HEK293T (cell line): ENCODE measurements at regions not wholly inside any gene's neighbourhood (a gene's known extent, or its start where the extent isn't known, plus 50 kb on each side); places are given as distances from the start of the nearest gene placed in this dataset.
A peak's percentile ranks its signal among the peaks of the same experiment; 100 is the strongest.

ENCODE experiments used
- BHLHE40 ChIP-seq: fragments of 450-650 bp; IDR thresholded peaks from 2 replicates; pipeline ENCODE4 v1.6.1; 2016; ENCODE audit warnings: mild to moderate bottlenecking, moderate library complexity, borderline replicate concordance
- FOXA1 ChIP-seq: fragments of 450-650 bp; IDR thresholded peaks from 2 replicates; pipeline ENCODE4 v1.6.1; 2016; ENCODE audit warnings: mild to moderate bottlenecking
- FOXK2 ChIP-seq: fragments of 450-650 bp; IDR thresholded peaks from 2 replicates; pipeline ENCODE4 v1.6.1; 2016; ENCODE audit warnings: mild to moderate bottlenecking
- FOXM1 ChIP-seq: fragments of 450-650 bp; IDR thresholded peaks from 2 replicates; pipeline ENCODE4 v1.6.1; 2017; ENCODE audit warnings: mild to moderate bottlenecking, borderline replicate concordance
- HDGF ChIP-seq: fragments of 450-650 bp; IDR thresholded peaks from 2 replicates; pipeline ENCODE4 v1.6.1; 2017; ENCODE audit warnings: antibody characterized with exemption, borderline replicate concordance
- L3MBTL2 ChIP-seq: fragments of 450-650 bp; conservative IDR thresholded peaks from 2 replicates; pipeline ENCODE4 v1.6.1; 2016; ENCODE audit warnings: mild to moderate bottlenecking
- NFRKB ChIP-seq: fragments of 450-650 bp; IDR thresholded peaks from 2 replicates; pipeline ENCODE4 v1.6.1; 2016; ENCODE audit warnings: mild to moderate bottlenecking, moderate library complexity
- PKNOX1 ChIP-seq: fragments of 450-650 bp; IDR thresholded peaks from 2 replicates; pipeline ENCODE4 v1.6.1; 2016
- SP1 ChIP-seq: fragments of 450-650 bp; IDR thresholded peaks from 2 replicates; pipeline ENCODE4 v1.6.1; 2017
- SUZ12 ChIP-seq: fragments of 450-650 bp; IDR thresholded peaks from 2 replicates; pipeline ENCODE4 v1.6.1; 2016; ENCODE audit warnings: mild to moderate bottlenecking
- TARDBP ChIP-seq: fragments of 450-650 bp; IDR thresholded peaks from 2 replicates; pipeline ENCODE4 v1.6.1; 2016
- ZNF384 ChIP-seq: fragments of 450-650 bp; IDR thresholded peaks from 2 replicates; pipeline ENCODE4 v1.6.1; 2016

DNA sequence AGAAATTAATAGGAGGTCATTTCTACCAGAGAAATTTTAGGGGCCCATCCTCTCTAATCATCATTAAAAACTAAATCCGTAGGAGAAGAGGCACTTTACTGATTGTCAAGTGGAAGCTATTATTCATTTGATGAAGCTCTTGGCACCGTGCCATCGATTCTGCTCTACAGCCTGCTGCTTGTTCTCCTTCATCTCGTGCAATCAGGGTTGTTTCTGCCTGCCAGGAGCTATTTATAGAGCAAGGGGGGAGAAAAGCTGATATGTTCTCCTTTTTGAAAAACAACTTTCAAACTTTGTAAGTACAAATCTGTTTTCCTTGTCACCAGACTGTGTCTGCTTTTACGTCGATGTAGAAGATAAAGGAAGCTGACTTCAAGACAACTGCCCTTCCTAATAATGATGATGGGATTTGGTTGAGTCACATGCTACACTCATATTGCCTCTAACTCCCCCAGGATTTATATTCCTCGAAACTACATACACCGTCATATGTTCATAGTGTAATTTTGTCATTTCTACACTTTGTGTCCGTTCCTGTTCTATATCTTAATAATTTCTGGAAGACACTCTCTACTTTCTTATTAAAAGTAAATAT, 169.6 kb upstream of the LHX8 start:
- TF ChIP-seq BHLHE40, result no peak
- no peak for TF ChIP-seq NFRKB
- 0 out of 2 replicates have a peak, but pooled peaks have one; percentile 23 for TF ChIP-seq PKNOX1
- no peak for TF ChIP-seq FOXA1
- peak; percentile 38 for TF ChIP-seq L3MBTL2
- no peak for TF ChIP-seq SUZ12
- TF ChIP-seq ZNF384, result no peak
- TF ChIP-seq FOXM1, result no peak
- no peak for TF ChIP-seq FOXK2
- no peak for TF ChIP-seq HDGF
- no peak for TF ChIP-seq SP1
- TF ChIP-seq TARDBP, result no peak
